HFF-Myc (cell line): ENCODE measurements at regions not wholly inside any gene's neighbourhood (a gene's known extent, or its start where the extent isn't known, plus 50 kb on each side); places are given as distances from the start of the nearest gene placed in this dataset.

Experiments used
- DNase-seq: peaks from one replicate; pipeline ENCODE4 v3.0.0-alpha.2; 2011; ENCODE audit warnings: low read depth; ENCODE audit errors: extremely low read depth
- H3K4me3 ChIP-seq: replicated peaks from 2 replicates; pipeline ENCODE4 v1.5.1; 2011; ENCODE audit warnings: low read depth, mild to moderate bottlenecking, control low read depth, low read length
- TF ChIP-seq, protein P1 (sequence below): IDR thresholded peaks from 2 replicates; pipeline ENCODE4 v1.5.1; 2012; ENCODE audit warnings: mild to moderate bottlenecking, low read depth, low read length, control low read depth; ENCODE audit errors: missing control alignments

DNA sequence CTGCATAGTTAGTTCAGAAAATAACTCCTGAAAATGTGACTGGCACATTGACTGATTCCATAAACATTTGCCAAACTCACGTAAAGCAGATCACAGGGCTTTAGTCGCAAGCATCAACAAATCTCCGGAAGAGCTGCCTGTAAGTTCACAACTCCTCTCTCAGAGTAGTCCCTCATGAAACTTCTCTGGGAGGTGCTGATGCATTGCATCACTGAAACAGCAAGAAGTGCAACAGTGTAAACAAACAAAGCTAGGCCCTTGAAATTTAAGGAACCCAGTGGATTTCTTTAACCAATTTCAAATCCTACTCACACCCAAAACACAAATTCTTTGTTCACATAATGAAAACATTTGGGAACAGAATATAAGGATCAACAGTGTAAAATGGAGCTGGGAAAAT is 1691.7 kb upstream of the FLRT2 start:
- TF ChIP-seq, protein P1, sequence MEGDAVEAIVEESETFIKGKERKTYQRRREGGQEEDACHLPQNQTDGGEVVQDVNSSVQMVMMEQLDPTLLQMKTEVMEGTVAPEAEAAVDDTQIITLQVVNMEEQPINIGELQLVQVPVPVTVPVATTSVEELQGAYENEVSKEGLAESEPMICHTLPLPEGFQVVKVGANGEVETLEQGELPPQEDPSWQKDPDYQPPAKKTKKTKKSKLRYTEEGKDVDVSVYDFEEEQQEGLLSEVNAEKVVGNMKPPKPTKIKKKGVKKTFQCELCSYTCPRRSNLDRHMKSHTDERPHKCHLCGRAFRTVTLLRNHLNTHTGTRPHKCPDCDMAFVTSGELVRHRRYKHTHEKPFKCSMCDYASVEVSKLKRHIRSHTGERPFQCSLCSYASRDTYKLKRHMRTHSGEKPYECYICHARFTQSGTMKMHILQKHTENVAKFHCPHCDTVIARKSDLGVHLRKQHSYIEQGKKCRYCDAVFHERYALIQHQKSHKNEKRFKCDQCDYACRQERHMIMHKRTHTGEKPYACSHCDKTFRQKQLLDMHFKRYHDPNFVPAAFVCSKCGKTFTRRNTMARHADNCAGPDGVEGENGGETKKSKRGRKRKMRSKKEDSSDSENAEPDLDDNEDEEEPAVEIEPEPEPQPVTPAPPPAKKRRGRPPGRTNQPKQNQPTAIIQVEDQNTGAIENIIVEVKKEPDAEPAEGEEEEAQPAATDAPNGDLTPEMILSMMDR, result no peak
- no peak for DNase-seq
- no peak overlapping the region for H3K4me3 ChIP-seq

DNA sequence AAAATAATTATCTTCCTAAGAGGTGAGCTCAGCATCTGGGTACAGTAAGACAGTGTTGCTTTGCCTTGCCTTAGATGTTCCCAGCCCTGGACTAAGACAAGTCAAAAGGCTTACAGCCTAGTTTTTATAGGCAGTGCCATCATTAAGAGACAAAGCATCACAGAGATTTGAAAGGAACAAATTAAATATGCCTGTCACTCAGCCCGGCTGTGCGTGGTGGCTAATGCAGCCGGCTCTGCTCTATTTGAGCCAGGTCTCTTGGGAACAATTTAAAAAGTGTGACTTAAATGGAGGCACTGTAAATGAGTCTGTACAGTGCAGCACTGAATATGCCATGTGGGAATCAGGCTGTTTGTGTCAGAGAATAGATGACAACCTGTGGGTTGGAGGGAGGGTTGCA is 1687.4 kb upstream of the FLRT2 start:
- TF ChIP-seq, protein P1, result no peak
- DNase-seq, result no peak
- H3K4me3 ChIP-seq, result no peak overlapping the region

DNA sequence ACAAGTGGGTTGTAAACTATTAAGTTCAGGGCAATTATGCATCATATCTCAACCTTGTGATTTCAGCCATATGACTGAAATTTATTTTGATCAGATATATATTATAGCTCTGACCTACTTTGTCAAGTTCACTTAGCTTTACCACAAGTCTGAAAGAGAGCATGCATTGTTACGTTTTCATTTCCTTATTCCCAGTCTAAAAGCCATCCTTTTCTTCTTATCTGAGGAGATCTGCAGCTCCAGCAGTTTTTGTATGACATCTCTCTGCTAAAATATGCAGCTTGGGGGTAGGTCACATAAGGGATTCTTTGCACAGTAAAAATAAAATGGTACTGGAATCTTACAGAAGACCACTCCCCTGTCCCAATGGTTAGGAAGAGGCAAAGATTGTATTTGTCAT is 1682.8 kb upstream of the FLRT2 start:
- no peak for DNase-seq
- TF ChIP-seq, protein P1, result no peak
- H3K4me3 ChIP-seq, result no peak overlapping the region

DNA sequence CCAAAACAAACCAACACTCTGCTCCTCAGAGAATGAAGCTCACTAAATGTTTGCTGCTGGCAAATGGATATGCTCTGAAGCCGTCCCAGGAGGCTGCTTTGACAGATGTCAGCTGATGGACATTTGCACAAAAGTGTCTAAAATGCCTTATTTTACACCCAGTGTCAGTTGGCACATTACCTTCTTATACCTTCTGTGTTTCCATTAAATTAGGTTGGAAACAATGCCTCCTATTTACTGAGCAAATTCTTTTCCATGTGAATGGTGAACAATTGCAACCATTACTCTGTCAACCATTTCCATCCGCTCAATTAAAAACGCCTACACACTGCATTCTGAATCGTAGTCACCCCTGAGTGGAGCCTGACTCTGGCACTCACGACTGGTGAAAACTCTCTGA is 1679.9 kb upstream of the FLRT2 start:
- no peak for DNase-seq
- TF ChIP-seq, protein P1, result no peak
- no peak overlapping the region for H3K4me3 ChIP-seq

DNA sequence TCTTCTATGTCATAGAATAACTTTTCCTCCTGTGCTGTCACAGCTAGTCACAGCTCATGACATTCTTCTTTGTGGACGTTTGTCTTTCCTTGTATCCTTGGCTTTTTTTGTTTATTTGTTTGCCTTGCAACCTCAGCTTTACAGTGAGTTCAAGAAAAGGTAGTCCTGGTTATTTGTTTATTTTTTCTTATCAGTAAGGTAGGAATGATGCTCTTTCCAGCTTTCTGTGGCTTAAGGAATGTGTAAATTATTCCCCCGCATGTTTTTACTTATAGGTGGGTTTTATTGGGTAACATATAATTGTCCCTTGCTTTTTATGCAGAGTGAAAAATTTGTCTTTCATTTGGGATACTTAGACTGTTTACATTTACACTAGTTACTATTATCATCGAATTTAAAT is 1673.6 kb upstream of the FLRT2 start:
- TF ChIP-seq, protein P1, result no peak
- no peak overlapping the region for H3K4me3 ChIP-seq
- no peak for DNase-seq

DNA sequence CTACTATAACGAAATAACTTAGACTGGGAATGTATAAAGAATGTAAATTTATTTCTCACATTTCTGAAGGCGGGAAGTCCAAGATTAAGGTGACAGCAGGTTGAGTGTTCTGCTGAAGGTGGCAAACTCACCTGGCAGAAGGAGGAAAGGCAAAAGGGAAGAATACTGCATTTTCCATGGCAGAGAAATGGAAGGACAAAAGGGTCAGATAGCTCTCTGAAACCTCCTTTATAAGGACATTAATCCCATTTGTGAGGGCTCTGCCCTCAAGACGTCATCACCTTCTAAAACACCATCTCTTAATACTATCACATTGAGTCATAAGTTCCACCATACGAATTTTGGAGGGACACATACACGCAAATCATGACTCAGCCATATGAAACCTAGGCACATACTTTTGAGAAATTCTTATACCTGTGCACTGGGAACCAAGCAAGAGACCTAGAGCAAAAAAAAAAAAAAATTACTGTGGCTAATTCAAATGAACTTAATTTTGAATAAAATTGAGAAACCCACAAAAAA is 1669.3 kb upstream of the FLRT2 start:
- TF ChIP-seq, protein P1, result no peak
- H3K4me3 ChIP-seq, result no peak overlapping the region
- DNase-seq, result no peak
